Stimulated activated naive B cell treated with anti-CD40 and anti-IgM and Interleukin-4, amounts not matched to agents 10 μg/mL and 1 μg/mL and 100 μg/mL, for 72 hours (primary cell): ENCODE measurements at regions not wholly inside any gene's neighbourhood (a gene's known extent, or its start where the extent isn't known, plus 50 kb on each side); places are given as distances from the start of the nearest gene placed in this dataset.

Experiments
- ATAC-seq, 2 donors: fragments of 150-1000 bp; cut with Tn5 transposase; replicated peaks; 2 replicates each; pipeline ENCODE4 v1.10.0; 2021; ENCODE audit warnings: moderate library complexity in 1 of 2
- DNase-seq: peaks from one replicate; pipeline ENCODE4 v3.0.0; 2021
- H3K27ac Mint-ChIP-seq: one replicate; pipeline ENCODE4 v1.8.0; 2022; ENCODE audit warnings: mild to moderate bottlenecking, mixed read lengths
- H3K27me3 Mint-ChIP-seq, 2 donors: one replicate each; pipeline ENCODE4 v1.8.0; 2022; ENCODE audit warnings: mixed read lengths in 2 of 2
- H3K36me3 Mint-ChIP-seq, 2 donors: one replicate each; pipeline ENCODE4 v1.8.0; 2022; ENCODE audit warnings: mixed read lengths in 2 of 2, mild to moderate bottlenecking in 1 of 2
- H3K4me1 Mint-ChIP-seq, 2 donors: one replicate each; pipeline ENCODE4 v1.8.0; 2022; ENCODE audit warnings: mixed read lengths in 2 of 2, mild to moderate bottlenecking in 1 of 2
- H3K4me3 Mint-ChIP-seq, 2 donors: one replicate each; pipeline ENCODE4 v1.8.0; 2022; ENCODE audit warnings: mild to moderate bottlenecking in 2 of 2, mixed read lengths in 2 of 2, moderate library complexity in 1 of 2
- H3K9me3 Mint-ChIP-seq, 2 donors: one replicate each; pipeline ENCODE4 v1.8.0; 2022; ENCODE audit warnings: mixed read lengths in 2 of 2, mild to moderate bottlenecking in 1 of 2

- Mint-ChIP-seq H3K9me3 (peaks cover 3 to 4% of the 10 kb centered on the region in 2 donors), H3K27me3 (no peaks in the 10 kb centered on the region), H3K36me3 (no peaks in the 10 kb centered on the region), H3K4me1 (no peaks in the 10 kb centered on the region), H3K27ac (no peak overlapping the region), H3K4me3 (no peak overlapping the region)
- DNase-seq (no peak), ATAC-seq (no peak)
These were observed 417.8 kb upstream of the DACH1 start for GRCh38 chr13:72284791-72285190.

GRCh38 chr13:72261732-72262131 is 394.7 kb upstream of the DACH1 start:
- Mint-ChIP-seq H3K27ac (no peak overlapping the region), H3K36me3 (no peaks in the 10 kb centered on the region), H3K4me1 (no peaks in the 10 kb centered on the region), H3K27me3 (no peaks in the 10 kb centered on the region), H3K4me3 (no peak overlapping the region), H3K9me3 (peaks cover 3 to 12% of the 10 kb centered on the region in 2 donors)
- DNase-seq = no peak
- ATAC-seq = no peak

GRCh38 chr13:72259528-72259927 is 392.5 kb upstream of the DACH1 start:
- Mint-ChIP-seq H3K27ac (no peak overlapping the region), H3K36me3 (no peaks in the 10 kb centered on the region), H3K4me1 (no peaks in the 10 kb centered on the region), H3K9me3 (peaks cover 0 to 11% of the 10 kb centered on the region in 2 donors), H3K4me3 (no peak overlapping the region), H3K27me3 (no peaks in the 10 kb centered on the region)
- no peak for ATAC-seq
- DNase-seq = no peak

- H3K9me3 Mint-ChIP-seq = peaks cover 0 to 6% of the 10 kb centered on the region in 2 donors
- no peaks in the 10 kb centered on the region for H3K27me3 Mint-ChIP-seq
- no peaks in the 10 kb centered on the region for H3K4me1 Mint-ChIP-seq
- ATAC-seq = no peak
- DNase-seq = no peak
- no peak overlapping the region for H3K27ac Mint-ChIP-seq
- no peak overlapping the region for H3K4me3 Mint-ChIP-seq
- no peaks in the 10 kb centered on the region for H3K36me3 Mint-ChIP-seq
These were observed 391.5 kb upstream of the DACH1 start for GRCh38 chr13:72258340-72258981.

GRCh38 chr13:72255908-72256307 is 388.9 kb upstream of the DACH1 start:
- no peaks in the 10 kb centered on the region for H3K36me3 Mint-ChIP-seq
- DNase-seq (no peak), ATAC-seq (no peak)
- no peak overlapping the region for H3K27ac Mint-ChIP-seq
- H3K4me3 Mint-ChIP-seq = no peak overlapping the region
- no peaks in the 10 kb centered on the region for H3K27me3 Mint-ChIP-seq
- no peaks in the 10 kb centered on the region for H3K4me1 Mint-ChIP-seq
- no peaks in the 10 kb centered on the region for H3K9me3 Mint-ChIP-seq

- DNase-seq (no peak), ATAC-seq (no peak)
- Mint-ChIP-seq H3K27ac (no peak overlapping the region), H3K4me1 (no peaks in the 10 kb centered on the region), H3K9me3 (no peaks in the 10 kb centered on the region), H3K4me3 (no peak overlapping the region), H3K36me3 (no peaks in the 10 kb centered on the region), H3K27me3 (no peaks in the 10 kb centered on the region)
These were observed 386.8 kb upstream of the DACH1 start for GRCh38 chr13:72253754-72254153.

DNA sequence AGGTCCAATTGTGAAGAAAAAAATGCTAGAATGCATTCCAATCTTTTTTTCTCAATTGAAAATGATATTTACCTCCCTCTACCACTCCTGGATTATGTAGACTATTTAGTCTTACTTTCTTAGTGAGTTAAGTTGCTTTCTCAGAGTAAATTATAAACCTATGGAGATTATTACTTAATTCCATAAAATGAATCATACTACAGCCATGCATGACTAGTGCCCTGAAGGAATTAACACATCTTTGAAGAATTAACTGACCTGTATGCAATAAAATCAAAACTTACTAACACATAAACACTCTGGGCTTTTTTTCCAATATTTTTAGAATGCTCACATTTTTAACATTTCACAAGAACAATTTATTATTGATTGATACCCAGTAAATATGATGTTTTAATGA is 379.4 kb upstream of the DACH1 start:
- H3K9me3 Mint-ChIP-seq = no peaks in the 10 kb centered on the region
- H3K27ac Mint-ChIP-seq = no peak overlapping the region
- no peak overlapping the region for H3K4me3 Mint-ChIP-seq
- H3K4me1 Mint-ChIP-seq = no peaks in the 10 kb centered on the region
- ATAC-seq (no peak), DNase-seq (no peak)
- no peaks in the 10 kb centered on the region for H3K27me3 Mint-ChIP-seq
- no peaks in the 10 kb centered on the region for H3K36me3 Mint-ChIP-seq

- no peak overlapping the region for H3K27ac Mint-ChIP-seq
- H3K4me1 Mint-ChIP-seq = no peaks in the 10 kb centered on the region
- H3K9me3 Mint-ChIP-seq = peaks cover 0 to 2% of the 10 kb centered on the region in 2 donors
- no peak for DNase-seq
- H3K4me3 Mint-ChIP-seq = no peak overlapping the region
- no peaks in the 10 kb centered on the region for H3K27me3 Mint-ChIP-seq
- ATAC-seq = no peak
- no peaks in the 10 kb centered on the region for H3K36me3 Mint-ChIP-seq
These were observed 377.8 kb upstream of the DACH1 start for GRCh38 chr13:72244788-72245187.

GRCh38 chr13:72230131-72230530 is 363.1 kb upstream of the DACH1 start:
- Mint-ChIP-seq H3K9me3 (peaks cover 0 to 5% of the 10 kb centered on the region in 2 donors), H3K27ac (no peak overlapping the region), H3K36me3 (no peaks in the 10 kb centered on the region), H3K4me3 (no peak overlapping the region), H3K27me3 (no peaks in the 10 kb centered on the region), H3K4me1 (no peaks in the 10 kb centered on the region)
- ATAC-seq (no peak), DNase-seq (no peak)

GRCh38 chr13:72229067-72229466 is 362.1 kb upstream of the DACH1 start:
- H3K27ac Mint-ChIP-seq = no peak overlapping the region
- no peak for ATAC-seq

GRCh38 chr13:72221276-72221962 is 354.4 kb upstream of the DACH1 start:
- H3K27me3 Mint-ChIP-seq = no peaks in the 10 kb centered on the region
- H3K27ac Mint-ChIP-seq = no peak overlapping the region
- no peak for ATAC-seq
- H3K36me3 Mint-ChIP-seq = no peaks in the 10 kb centered on the region
- no peak for DNase-seq
- no peaks in the 10 kb centered on the region for H3K4me1 Mint-ChIP-seq
- peaks cover 4 to 9% of the 10 kb centered on the region in 2 donors for H3K9me3 Mint-ChIP-seq
- no peak overlapping the region for H3K4me3 Mint-ChIP-seq

More at GRCh38 chr13:72229067-72229466, 362.1 kb upstream of the DACH1 start:
- no peaks in the 10 kb centered on the region for H3K27me3 Mint-ChIP-seq
- H3K4me3 Mint-ChIP-seq = no peak overlapping the region
- H3K4me1 Mint-ChIP-seq = no peaks in the 10 kb centered on the region
- H3K36me3 Mint-ChIP-seq = no peaks in the 10 kb centered on the region
- DNase-seq = no peak
- H3K9me3 Mint-ChIP-seq = peaks cover 0 to 9% of the 10 kb centered on the region in 2 donors

GRCh38 chr13:72218966-72219365 is 352.0 kb upstream of the DACH1 start:
- Mint-ChIP-seq H3K4me1 (no peaks in the 10 kb centered on the region), H3K27ac (no peak overlapping the region), H3K27me3 (no peaks in the 10 kb centered on the region), H3K9me3 (peaks cover 4 to 8% of the 10 kb centered on the region in 2 donors), H3K4me3 (no peak overlapping the region), H3K36me3 (no peaks in the 10 kb centered on the region)
- DNase-seq = no peak
- ATAC-seq = no peak

GRCh38 chr13:72217142-72217541 is 350.1 kb upstream of the DACH1 start:
- peaks cover 4 to 10% of the 10 kb centered on the region in 2 donors for H3K9me3 Mint-ChIP-seq
- no peaks in the 10 kb centered on the region for H3K4me1 Mint-ChIP-seq
- H3K36me3 Mint-ChIP-seq = no peaks in the 10 kb centered on the region
- H3K4me3 Mint-ChIP-seq = no peak overlapping the region
- no peaks in the 10 kb centered on the region for H3K27me3 Mint-ChIP-seq
- ATAC-seq (no peak), DNase-seq (no peak)
- no peak overlapping the region for H3K27ac Mint-ChIP-seq

DNA sequence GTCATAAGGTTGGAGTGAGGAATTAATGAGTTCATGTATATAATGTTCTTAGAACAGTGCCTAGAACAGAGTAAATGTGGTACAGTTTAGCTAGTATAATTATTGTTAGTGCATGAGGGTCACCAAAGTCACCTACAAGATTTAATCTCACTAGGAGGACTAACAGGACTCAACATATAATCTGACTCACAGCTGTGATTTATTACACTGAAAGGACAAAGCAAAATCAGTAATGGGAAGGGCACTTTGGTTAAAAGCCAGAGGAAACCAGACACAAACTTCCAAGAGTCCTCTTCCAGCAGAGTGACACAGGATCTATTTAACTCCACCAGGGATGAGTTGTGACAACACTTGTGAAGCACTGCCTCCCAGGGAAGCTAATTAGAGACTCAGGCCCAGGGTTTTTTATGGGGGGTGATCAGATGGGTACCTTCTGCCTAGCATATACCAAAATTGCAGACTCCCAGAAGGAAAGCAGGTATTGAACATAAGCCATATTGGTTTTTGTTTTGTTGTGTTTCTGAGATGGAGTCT is 341.2 kb upstream of the DACH1 start:
- no peak overlapping the region for H3K4me3 Mint-ChIP-seq
- H3K27me3 Mint-ChIP-seq = no peaks in the 10 kb centered on the region
- ATAC-seq (no peak), DNase-seq (no peak)
- no peak overlapping the region for H3K27ac Mint-ChIP-seq
- no peaks in the 10 kb centered on the region for H3K4me1 Mint-ChIP-seq
- H3K36me3 Mint-ChIP-seq = no peaks in the 10 kb centered on the region
- peaks cover 0 to 2% of the 10 kb centered on the region in 2 donors for H3K9me3 Mint-ChIP-seq

DNA sequence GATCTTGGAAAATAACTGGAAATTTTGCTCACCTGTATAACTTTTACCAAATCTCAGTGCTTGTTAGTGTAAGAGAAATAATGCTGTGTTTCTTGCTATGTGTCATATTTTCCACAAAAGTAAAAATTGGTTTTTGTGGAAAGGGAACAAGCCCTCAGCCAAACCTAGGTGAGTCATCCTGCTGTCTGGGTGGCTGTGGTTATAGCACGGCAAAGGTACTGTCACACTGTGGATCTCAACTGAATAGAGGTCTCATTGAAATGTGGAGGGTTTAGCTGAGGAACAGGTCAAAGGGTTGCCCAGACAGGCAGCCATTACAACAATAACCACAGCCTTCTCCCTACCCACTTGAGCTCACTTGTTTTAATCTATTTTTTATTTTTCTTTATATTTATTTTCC is 338.8 kb upstream of the DACH1 start:
- Mint-ChIP-seq H3K4me3 (no peak overlapping the region), H3K9me3 (peaks cover 2 to 7% of the 10 kb centered on the region in 2 donors), H3K36me3 (no peaks in the 10 kb centered on the region), H3K4me1 (no peaks in the 10 kb centered on the region), H3K27ac (no peak overlapping the region), H3K27me3 (no peaks in the 10 kb centered on the region)
- DNase-seq (no peak), ATAC-seq (peak in 1 of 2 donors; percentile 20)
